Fibroblast of skin of abdomen (primary cell): ENCODE measurements at regions not wholly inside any gene's neighbourhood (a gene's known extent, or its start where the extent isn't known, plus 50 kb on each side); places are given as distances from the start of the nearest gene placed in this dataset.
"Not testable (repeated sequence)": the region's sequence is repeated elsewhere in the genome, so short reads cannot be mapped to it uniquely, and the experiment has no call there.

Source experiments
- DNase-seq: peaks from one replicate; pipeline ENCODE4 v3.0.0-alpha.2; 2013

- no peak for DNase-seq
Measured at GRCh38 chr2:39872748-39873147, 93.7 kb upstream of the THUMPD2 start.

GRCh38 chr2:39871291-39871761 is 92.3 kb upstream of the THUMPD2 start:
- peak; percentile 98 for DNase-seq

GRCh38 chr2:39870871-39871270 is 91.8 kb upstream of the THUMPD2 start:
- no peak for DNase-seq

- DNase-seq, result no peak
Measured at GRCh38 chr2:39867268-39867667, 88.2 kb upstream of the THUMPD2 start.

GRCh38 chr2:39865751-39866150 is 86.7 kb upstream of the THUMPD2 start:
- no peak for DNase-seq

GRCh38 chr2:39863672-39864071 is 84.6 kb upstream of the THUMPD2 start:
- DNase-seq, result not testable (repeated sequence)

GRCh38 chr2:39860538-39860937 is 81.5 kb upstream of the THUMPD2 start:
- DNase-seq, result no peak

- DNase-seq, result no peak
Measured at GRCh38 chr2:39858677-39859076, 79.6 kb upstream of the THUMPD2 start.

- DNase-seq, result no peak
Measured at GRCh38 chr2:39855856-39856255, 76.8 kb upstream of the THUMPD2 start.

- no peak for DNase-seq
Measured at GRCh38 chr2:39854771-39855170, 75.7 kb upstream of the THUMPD2 start.

GRCh38 chr2:39852831-39853230 is 73.8 kb upstream of the THUMPD2 start:
- peak; percentile 69 for DNase-seq

GRCh38 chr2:39851651-39852110 is 72.6 kb upstream of the THUMPD2 start:
- DNase-seq, result peak; percentile 70

- DNase-seq, result peak; percentile 79
Measured at GRCh38 chr2:39851251-39851650, 72.2 kb upstream of the THUMPD2 start.

- DNase-seq, result no peak
Measured at GRCh38 chr2:39849982-39850526, 71.0 kb upstream of the THUMPD2 start.

GRCh38 chr2:39849064-39849463 is 70.0 kb upstream of the THUMPD2 start:
- peak; percentile 31 for DNase-seq

- DNase-seq, result no peak
Measured at GRCh38 chr2:39845460-39846146, 66.5 kb upstream of the THUMPD2 start.

- DNase-seq, result no peak
Measured at GRCh38 chr2:39839261-39839848, 60.3 kb upstream of the THUMPD2 start.

GRCh38 chr2:39838589-39838988 is 59.5 kb upstream of the THUMPD2 start:
- DNase-seq, result no peak

- DNase-seq, result peak; percentile 31
Measured at GRCh38 chr2:39837856-39838453, 58.9 kb upstream of the THUMPD2 start.

GRCh38 chr2:39836638-39837037 is 57.6 kb upstream of the THUMPD2 start:
- DNase-seq, result no peak

- no peak for DNase-seq
Measured at GRCh38 chr2:39834426-39834825, 55.4 kb upstream of the THUMPD2 start.

- not testable (repeated sequence) for DNase-seq
Measured at GRCh38 chr2:39830610-39831009, 51.6 kb upstream of the THUMPD2 start.
